Panc1 (cell line): ENCODE measurements at regions not wholly inside any gene's neighbourhood (a gene's known extent, or its start where the extent isn't known, plus 50 kb on each side); places are given as distances from the start of the nearest gene placed in this dataset.

Experiments used
- ATAC-seq: fragments of 200-7000 bp; cut with Tn5 transposase; 2 replicates; pipeline ENCODE4 v1.9.1; 2020; ENCODE audit warnings: mild to moderate bottlenecking, moderate library complexity
- BruUV-seq: library from RNA; stranded (reverse); fragments of 400-500 nt; replicated peaks from 2 replicates; lab custom pipeline; 2021; lab: Mats Ljungman, UMichigan
- CTCF ChIA-PET: fragments of 300-600 bp; sonication (Branson Sonifier 250); formaldehyde crosslinking; loops from one replicate; lab custom pipeline; 2022; ENCODE audit warnings: antibody characterized with exemption; lab: Charles Lee
- POLR2A ChIA-PET: fragments of 300-600 bp; sonication (Branson Sonifier 250); formaldehyde crosslinking; loops from one replicate; lab custom pipeline; 2022; ENCODE audit warnings: antibody characterized with exemption; lab: Charles Lee
- DNase-seq: peaks from one replicate; pipeline ENCODE4 v3.0.0-alpha.2; 2010; ENCODE audit warnings: low read depth, low spot score
- H3K27ac ChIP-seq: 2 replicates; pipeline ENCODE4 v1.5.1; 2011; ENCODE audit warnings: mild to moderate bottlenecking, low read length, inconsistent platforms
- H3K27me3 ChIP-seq: fragments of 200-500 bp; sonication (Bioruptor generic); 2 replicates; pipeline ENCODE4 v1.6.0; 2014; ENCODE audit warnings: low read length, inconsistent platforms; ENCODE audit not compliant: control insufficient read depth, insufficient read depth
- H3K36me3 ChIP-seq: fragments of 200-500 bp; sonication (Bioruptor generic); 2 replicates; pipeline ENCODE4 v1.5.1; 2014; ENCODE audit warnings: inconsistent platforms, mild to moderate bottlenecking, low read length, moderate library complexity; ENCODE audit not compliant: control insufficient read depth, insufficient read depth
- H3K4me1 ChIP-seq: 2 replicates; pipeline ENCODE4 v1.5.1; 2011; ENCODE audit warnings: inconsistent platforms, mild to moderate bottlenecking, low read length, moderate library complexity; ENCODE audit not compliant: control insufficient read depth, insufficient read depth
- H3K4me3 ChIP-seq, 2 experiments: 2 replicates each; pipeline ENCODE4 v1.5.1; 2011 to 2012; ENCODE audit warnings: low read depth in 2 of 2, low read length in 2 of 2, mild to moderate bottlenecking in 2 of 2, inconsistent platforms in 1 of 2, moderate library complexity in 1 of 2
- H3K9me3 ChIP-seq: fragments of 200-500 bp; sonication (Bioruptor generic); 2 replicates; pipeline ENCODE4 v1.5.1; 2014; ENCODE audit warnings: low read depth, mild to moderate bottlenecking, inconsistent platforms, low read length, moderate library complexity; ENCODE audit not compliant: control insufficient read depth, insufficient read depth
- CTCF ChIP-seq: fragments of 450-650 bp; IDR thresholded peaks from 2 replicates; pipeline ENCODE4 v1.5.1; 2017; ENCODE audit warnings: mild to moderate bottlenecking
- POLR2AphosphoS5 ChIP-seq: IDR thresholded peaks from 2 replicates; pipeline ENCODE4 v1.6.1; 2012; ENCODE audit warnings: mild to moderate bottlenecking, low read depth, low read length, moderate library complexity
- SIN3A ChIP-seq: IDR thresholded peaks from 2 replicates; pipeline ENCODE4 v1.6.1; 2012; ENCODE audit warnings: low read depth, mild to moderate bottlenecking, low read length, moderate library complexity, borderline replicate concordance; ENCODE audit not compliant: insufficient read depth
- TCF7L2 ChIP-seq: IDR thresholded peaks from 2 replicates; pipeline ENCODE4 v1.6.1; 2011; ENCODE audit warnings: mild to moderate bottlenecking, low read depth, low read length, inconsistent platforms
- in situ Hi-C: cut with HindIII; loops from 2 replicates; pipeline ENCODE4 v1.10.0; 2016; ENCODE audit warnings: low sequenced_read_pairs, low pct_unique_long_range_greater_than_20kb
- intact Hi-C: fragments of 100-400 bp; cut with micrococcal nuclease; formaldehyde crosslinking; loops from one replicate; pipeline ENCODE4 v1.10.0; 2022; ENCODE audit not compliant: unreplicated experiment
- TF ChIP-seq, protein P1 (sequence below), 2 experiments: IDR thresholded peaks; 2 replicates each; pipeline ENCODE4 v1.6.1; 2011 to 2012; ENCODE audit warnings: low read depth in 2 of 2, control low read depth in 1 of 2, low read length in 1 of 2, mild to moderate bottlenecking in 1 of 2, moderate library complexity in 1 of 2; ENCODE audit not compliant: insufficient read depth in 1 of 2

DNA sequence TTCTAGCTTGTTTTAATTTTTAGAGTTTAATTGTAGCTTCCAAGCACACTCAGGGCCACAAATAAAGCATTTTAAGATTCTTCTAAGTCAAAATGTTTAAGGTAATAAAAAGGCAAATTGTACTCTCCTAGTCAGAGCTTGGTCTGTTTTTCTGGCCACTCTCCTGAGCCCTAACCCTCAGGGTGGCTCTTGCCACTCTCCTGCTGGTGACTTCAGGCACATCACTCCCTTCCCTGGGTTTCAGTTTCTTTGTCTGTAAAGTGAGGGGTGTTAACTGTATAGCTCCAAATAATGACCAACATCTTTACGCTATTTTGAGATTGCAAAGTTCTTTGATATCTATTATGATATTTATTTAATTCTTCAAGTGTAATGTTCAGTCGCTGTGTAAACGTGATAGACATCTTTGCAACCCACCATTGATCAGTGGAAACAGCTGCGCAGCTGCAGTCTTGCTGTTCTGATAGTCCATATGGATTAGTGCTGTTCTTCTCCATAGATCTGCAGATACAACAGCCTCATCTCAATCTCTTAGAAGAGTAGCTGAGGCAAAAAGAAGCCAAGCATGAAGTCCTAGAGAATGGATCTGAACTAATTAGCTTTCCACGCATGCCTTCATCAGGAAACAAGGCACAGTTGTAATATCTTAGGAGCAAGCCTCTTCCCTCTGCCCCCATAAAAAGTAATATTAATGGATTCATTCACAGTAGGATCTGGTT lies 189.9 kb downstream of the PLPP4 start:
- no peaks in the 10 kb centered on the region for H3K4me1 ChIP-seq
- DNase-seq (no peak), ATAC-seq (no peak)
- in situ Hi-C loops: no loop called here
- no peaks in the 10 kb centered on the region; the same call in 1 of the 2 replicates for H3K27me3 ChIP-seq
- no peak overlapping the region for H3K4me3 ChIP-seq
- H3K27ac ChIP-seq: no peak overlapping the region
- no peaks in the 10 kb centered on the region for H3K36me3 ChIP-seq
- ChIA-PET CTCF (interaction anchor here (0.6 kb wide), 1 partner anchor 250 kb away, joined by 3 read pairs; no protein-coding TSS in a partner anchor), POLR2A (no interaction called here)
- H3K9me3 ChIP-seq: no peaks in the 10 kb centered on the region
- TF ChIP-seq CTCF (no peak), SIN3A (no peak), POLR2AphosphoS5 (no peak), TCF7L2 (no peak)
- TF ChIP-seq, protein P1, sequence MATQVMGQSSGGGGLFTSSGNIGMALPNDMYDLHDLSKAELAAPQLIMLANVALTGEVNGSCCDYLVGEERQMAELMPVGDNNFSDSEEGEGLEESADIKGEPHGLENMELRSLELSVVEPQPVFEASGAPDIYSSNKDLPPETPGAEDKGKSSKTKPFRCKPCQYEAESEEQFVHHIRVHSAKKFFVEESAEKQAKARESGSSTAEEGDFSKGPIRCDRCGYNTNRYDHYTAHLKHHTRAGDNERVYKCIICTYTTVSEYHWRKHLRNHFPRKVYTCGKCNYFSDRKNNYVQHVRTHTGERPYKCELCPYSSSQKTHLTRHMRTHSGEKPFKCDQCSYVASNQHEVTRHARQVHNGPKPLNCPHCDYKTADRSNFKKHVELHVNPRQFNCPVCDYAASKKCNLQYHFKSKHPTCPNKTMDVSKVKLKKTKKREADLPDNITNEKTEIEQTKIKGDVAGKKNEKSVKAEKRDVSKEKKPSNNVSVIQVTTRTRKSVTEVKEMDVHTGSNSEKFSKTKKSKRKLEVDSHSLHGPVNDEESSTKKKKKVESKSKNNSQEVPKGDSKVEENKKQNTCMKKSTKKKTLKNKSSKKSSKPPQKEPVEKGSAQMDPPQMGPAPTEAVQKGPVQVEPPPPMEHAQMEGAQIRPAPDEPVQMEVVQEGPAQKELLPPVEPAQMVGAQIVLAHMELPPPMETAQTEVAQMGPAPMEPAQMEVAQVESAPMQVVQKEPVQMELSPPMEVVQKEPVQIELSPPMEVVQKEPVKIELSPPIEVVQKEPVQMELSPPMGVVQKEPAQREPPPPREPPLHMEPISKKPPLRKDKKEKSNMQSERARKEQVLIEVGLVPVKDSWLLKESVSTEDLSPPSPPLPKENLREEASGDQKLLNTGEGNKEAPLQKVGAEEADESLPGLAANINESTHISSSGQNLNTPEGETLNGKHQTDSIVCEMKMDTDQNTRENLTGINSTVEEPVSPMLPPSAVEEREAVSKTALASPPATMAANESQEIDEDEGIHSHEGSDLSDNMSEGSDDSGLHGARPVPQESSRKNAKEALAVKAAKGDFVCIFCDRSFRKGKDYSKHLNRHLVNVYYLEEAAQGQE (IDR thresholded peaks at IDR 0.05; ENCODE audit: insufficient read depth in 1 of 2, low read depth in 2 of 2, low read length in 1 of 2): no peak
- intact Hi-C loops: no loop called here
- no TSS peak for BruUV-seq

GRCh38 chr10:120650705-120651399 lies 193.8 kb downstream of the PLPP4 start:
- intact Hi-C loops: no loop called here

More at GRCh38 chr10:120650705-120651399, 193.8 kb downstream of the PLPP4 start:
- 0 out of 2 replicates have a peak, but pooled peaks cover 2% of the 10 kb centered on the region for H3K27me3 ChIP-seq
- H3K4me3 ChIP-seq: no peak overlapping the region
- BruUV-seq: no TSS peak
- DNase-seq (no peak), ATAC-seq (no peak)
- no peaks in the 10 kb centered on the region for H3K9me3 ChIP-seq
- no peak overlapping the region for H3K27ac ChIP-seq
- TF ChIP-seq CTCF: no peak
- no peak for TF ChIP-seq POLR2AphosphoS5
- no peak for TF ChIP-seq TCF7L2
- TF ChIP-seq, protein P1 (IDR thresholded peaks at IDR 0.05; ENCODE audit: insufficient read depth in 1 of 2, low read depth in 2 of 2, low read length in 1 of 2): no peak
- no peak for TF ChIP-seq SIN3A
- ChIA-PET CTCF (no interaction called here), POLR2A (no interaction called here)
- H3K4me1 ChIP-seq: no peaks in the 10 kb centered on the region
- no peaks in the 10 kb centered on the region for H3K36me3 ChIP-seq
- in situ Hi-C loops: no loop called here
